ENCODE measurements at regions not wholly inside any gene's neighbourhood (a gene's known extent, or its start where the extent isn't known, plus 50 kb on each side); places are given as distances from the start of the nearest gene placed in this dataset.

DNA sequence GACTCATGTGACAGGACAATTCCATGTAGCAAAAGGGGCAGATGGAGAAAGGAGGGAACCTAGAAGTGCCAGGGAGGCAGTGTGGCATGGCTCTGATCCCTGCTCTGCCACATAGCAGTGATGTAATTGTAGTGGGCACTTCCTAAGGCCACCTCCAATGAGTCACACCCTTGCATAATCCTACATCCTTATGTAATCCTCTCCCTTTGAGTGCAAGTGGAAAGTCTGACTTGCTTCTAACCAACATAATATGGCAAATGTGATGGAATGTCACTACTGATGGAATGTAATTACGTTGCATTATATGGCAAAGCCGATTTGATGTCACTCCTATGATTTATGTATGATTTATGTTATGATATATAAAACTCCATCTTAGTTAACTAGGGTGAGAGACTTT, 72.9 kb upstream of the ATP2C1 start:
- ChIA-PET POLR2A (no interaction called here), CTCF (no interaction called here)
- no peak overlapping the region for H3K4me3 ChIP-seq (ENCODE audit: low read depth, low read length)
- TF ChIP-seq, protein P1, sequence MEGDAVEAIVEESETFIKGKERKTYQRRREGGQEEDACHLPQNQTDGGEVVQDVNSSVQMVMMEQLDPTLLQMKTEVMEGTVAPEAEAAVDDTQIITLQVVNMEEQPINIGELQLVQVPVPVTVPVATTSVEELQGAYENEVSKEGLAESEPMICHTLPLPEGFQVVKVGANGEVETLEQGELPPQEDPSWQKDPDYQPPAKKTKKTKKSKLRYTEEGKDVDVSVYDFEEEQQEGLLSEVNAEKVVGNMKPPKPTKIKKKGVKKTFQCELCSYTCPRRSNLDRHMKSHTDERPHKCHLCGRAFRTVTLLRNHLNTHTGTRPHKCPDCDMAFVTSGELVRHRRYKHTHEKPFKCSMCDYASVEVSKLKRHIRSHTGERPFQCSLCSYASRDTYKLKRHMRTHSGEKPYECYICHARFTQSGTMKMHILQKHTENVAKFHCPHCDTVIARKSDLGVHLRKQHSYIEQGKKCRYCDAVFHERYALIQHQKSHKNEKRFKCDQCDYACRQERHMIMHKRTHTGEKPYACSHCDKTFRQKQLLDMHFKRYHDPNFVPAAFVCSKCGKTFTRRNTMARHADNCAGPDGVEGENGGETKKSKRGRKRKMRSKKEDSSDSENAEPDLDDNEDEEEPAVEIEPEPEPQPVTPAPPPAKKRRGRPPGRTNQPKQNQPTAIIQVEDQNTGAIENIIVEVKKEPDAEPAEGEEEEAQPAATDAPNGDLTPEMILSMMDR (IDR thresholded peaks at IDR 0.05; ENCODE audit: insufficient read depth, low read length, missing control alignments) = no peak
- peak; percentile 4 for DNase-seq (ENCODE audit: low read depth, low spot score)

DNA sequence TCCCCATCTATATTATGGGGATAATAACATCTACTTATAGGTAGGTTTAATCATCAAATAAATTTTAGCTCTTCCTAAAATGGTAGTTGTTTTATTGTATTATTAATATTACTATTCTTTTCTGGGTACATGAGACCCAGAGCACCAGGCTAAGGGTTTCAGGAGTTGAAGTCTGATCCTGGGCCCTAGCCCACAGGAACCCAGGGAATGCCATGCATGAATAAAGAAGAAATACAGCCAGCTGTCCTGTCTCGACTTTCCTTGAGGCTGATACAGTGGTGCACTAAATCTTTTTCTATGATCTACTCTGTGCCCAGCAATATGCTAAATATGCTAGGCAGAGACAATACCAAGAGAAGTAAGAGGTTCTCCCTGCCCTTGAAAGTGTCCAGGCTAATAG, 72.1 kb upstream of the ATP2C1 start:
- H3K4me3 ChIP-seq (ENCODE audit: low read depth, low read length) = no peak overlapping the region
- TF ChIP-seq, protein P1 (IDR thresholded peaks at IDR 0.05; ENCODE audit: insufficient read depth, low read length, missing control alignments) = no peak
- DNase-seq (ENCODE audit: low read depth, low spot score) = no peak
- POLR2A ChIA-PET = no interaction called here
- CTCF ChIA-PET = no interaction called here

DNA sequence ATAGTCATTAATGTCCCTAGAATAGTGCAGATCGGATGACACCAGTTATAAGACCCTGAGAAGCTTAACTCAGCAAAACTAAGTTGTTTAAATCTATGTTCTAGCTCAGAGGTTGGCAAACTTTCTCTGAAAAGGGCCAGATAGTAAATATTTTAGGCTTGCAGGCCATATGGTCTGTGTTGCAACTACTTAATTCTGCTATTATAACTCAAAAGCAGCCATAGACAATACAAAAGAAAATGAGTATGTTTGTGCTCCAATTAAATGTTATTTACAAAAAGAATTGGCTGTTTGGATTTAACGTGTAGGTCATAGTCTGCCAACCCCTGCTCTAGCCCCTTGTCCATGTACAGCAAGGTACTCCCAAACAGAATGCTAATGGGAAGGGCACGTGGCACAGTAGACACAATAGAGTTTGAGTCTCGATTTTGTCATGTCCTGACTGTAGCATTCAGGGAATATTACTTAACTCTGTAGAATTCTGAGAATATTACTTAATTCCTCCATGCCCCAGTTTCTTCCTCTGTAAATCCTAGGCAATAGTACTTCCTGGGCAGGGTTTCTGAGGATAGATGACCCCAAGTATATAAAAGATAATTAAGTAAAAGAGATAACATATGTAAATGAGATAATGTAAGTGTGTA, 70.5 kb upstream of the ATP2C1 start:
- TF ChIP-seq, protein P1 (IDR thresholded peaks at IDR 0.05; ENCODE audit: insufficient read depth, low read length, missing control alignments) = no peak

DNA sequence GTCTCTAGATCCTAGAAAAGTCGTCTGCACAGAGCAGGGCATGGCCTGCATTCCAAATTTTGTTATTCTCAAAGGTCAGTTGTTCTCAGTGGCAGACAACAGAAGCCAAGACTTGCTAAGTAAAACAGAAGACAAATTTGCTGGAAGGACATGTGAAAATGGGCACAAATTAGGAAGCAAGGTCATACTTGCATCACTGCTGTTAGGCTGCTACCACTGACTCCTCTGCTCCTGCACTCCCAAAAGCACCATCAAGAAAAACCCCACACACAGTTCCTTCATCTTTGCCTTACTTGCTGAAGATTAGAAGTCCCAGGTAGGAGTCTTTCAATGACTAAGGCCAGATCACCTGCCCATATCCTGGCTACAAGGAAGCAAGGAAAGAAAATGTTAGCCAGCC, 69.9 kb upstream of the ATP2C1 start:
- H3K4me3 ChIP-seq (ENCODE audit: low read depth, low read length) = no peak overlapping the region
- DNase-seq (ENCODE audit: low read depth, low spot score) = no peak
- CTCF ChIA-PET = no interaction called here
- TF ChIP-seq, protein P1 (IDR thresholded peaks at IDR 0.05; ENCODE audit: insufficient read depth, low read length, missing control alignments) = no peak
- POLR2A ChIA-PET = no interaction called here

More for the DNA sequence above, 70.5 kb upstream of the ATP2C1 start:
- ChIA-PET POLR2A (no interaction called here), CTCF (no interaction called here)
- no peak overlapping the region for H3K4me3 ChIP-seq (ENCODE audit: low read depth, low read length)
- no peak for DNase-seq (ENCODE audit: low read depth, low spot score)

DNA sequence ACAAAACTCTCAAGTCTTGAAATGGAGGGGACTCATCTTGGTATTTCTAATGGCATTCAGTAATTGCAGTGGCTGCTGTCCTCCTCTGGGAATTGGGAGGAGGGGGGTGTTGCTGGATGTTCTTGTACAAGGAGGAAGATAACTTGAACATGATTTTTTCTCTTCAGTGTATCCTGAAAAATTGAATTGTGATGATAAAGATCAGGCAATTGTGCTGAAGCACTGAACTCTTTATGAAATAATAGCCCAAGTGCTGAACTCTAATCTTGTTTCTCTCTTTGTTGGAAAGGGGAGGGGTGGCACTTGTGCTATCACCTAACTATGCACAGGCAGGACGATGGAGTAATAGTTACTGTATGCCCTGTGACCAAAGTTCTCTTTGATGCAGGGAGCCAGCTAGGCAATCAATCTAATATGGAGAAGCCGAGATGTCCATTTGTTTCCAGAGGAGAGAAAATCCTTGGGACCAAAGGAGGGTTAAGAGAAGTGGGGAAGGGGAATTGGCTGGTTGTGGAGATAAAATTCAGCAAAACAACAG, 68.1 kb upstream of the ATP2C1 start:
- no peak overlapping the region for H3K4me3 ChIP-seq (ENCODE audit: low read depth, low read length)
- TF ChIP-seq, protein P1 (IDR thresholded peaks at IDR 0.05; ENCODE audit: insufficient read depth, low read length, missing control alignments) = no peak
- ChIA-PET POLR2A (no interaction called here), CTCF (no interaction called here)
- no peak for DNase-seq (ENCODE audit: low read depth, low spot score)

DNA sequence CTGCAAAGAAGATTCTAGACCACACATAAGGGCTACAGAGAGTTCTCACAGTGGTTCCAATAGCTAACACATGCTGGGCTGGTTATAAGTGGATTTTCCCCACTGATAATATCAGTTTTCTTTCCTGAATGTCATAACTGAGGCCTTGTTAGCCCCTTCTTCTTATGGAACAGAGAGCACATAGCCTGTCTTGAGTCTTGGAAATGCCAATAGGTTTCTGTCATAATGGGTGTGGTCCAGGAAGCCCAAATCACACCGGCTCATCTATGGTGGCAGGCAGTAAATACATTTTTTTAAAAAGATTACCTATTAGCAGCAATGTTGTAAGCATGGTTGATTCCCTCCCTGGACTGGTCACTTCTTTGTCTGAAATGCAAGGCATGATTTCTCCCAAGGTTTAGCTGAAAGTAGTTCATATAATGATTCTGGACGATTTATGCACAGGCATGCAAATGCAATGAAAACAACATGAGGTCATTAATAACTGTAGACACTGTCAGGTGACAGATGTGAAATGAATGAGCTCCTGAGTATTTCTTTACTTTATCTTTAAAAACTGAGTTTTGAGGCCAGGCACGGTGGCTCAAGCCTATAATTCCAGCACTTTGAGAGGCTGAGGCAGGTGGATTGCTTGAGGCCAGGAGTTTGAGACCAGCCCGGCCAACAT, 67.2 kb upstream of the ATP2C1 start:
- DNase-seq (ENCODE audit: low read depth, low spot score) = no peak
- ChIA-PET CTCF (no interaction called here), POLR2A (no interaction called here)
- no peak overlapping the region for H3K4me3 ChIP-seq (ENCODE audit: low read depth, low read length)
- TF ChIP-seq, protein P1 (IDR thresholded peaks at IDR 0.05; ENCODE audit: insufficient read depth, low read length, missing control alignments) = no peak
